WTC11 (cell line): ENCODE measurements at regions not wholly inside any gene's neighbourhood (a gene's known extent, or its start where the extent isn't known, plus 50 kb on each side); places are given as distances from the start of the nearest gene placed in this dataset.

Source experiments
- ATAC-seq: fragments of 200-7000 bp; cut with Tn5 transposase; 2 replicates; pipeline ENCODE4 v1.10.0; 2021; ENCODE audit warnings: mild to moderate bottlenecking, moderate library complexity
- CTCF ChIA-PET: fragments of 300-600 bp; sonication (Branson Sonifier 250); formaldehyde crosslinking; loops from one replicate; lab custom pipeline; 2021; ENCODE audit warnings: antibody characterized with exemption; lab: Charles Lee
- POLR2A ChIA-PET: fragments of 350-600 bp; sonication (Branson Sonifier 250); formaldehyde crosslinking; loops from one replicate; lab custom pipeline; 2021; ENCODE audit warnings: antibody characterized with exemption; lab: Charles Lee
- DNase-seq: peaks from one replicate; pipeline ENCODE4 v3.0.0; 2021; ENCODE audit warnings: low spot score
- H3K27ac Mint-ChIP-seq: 2 replicates; pipeline ENCODE4 v1.8.0; 2021; ENCODE audit warnings: mixed read lengths
- H3K27me3 Mint-ChIP-seq: 2 replicates; pipeline ENCODE4 v1.8.0; 2021; ENCODE audit warnings: low read depth, mild to moderate bottlenecking, moderate library complexity, mixed read lengths
- H3K36me3 Mint-ChIP-seq: 2 replicates; pipeline ENCODE4 v1.8.0; 2021; ENCODE audit warnings: mixed read lengths
- H3K4me1 Mint-ChIP-seq: 2 replicates; pipeline ENCODE4 v1.8.0; 2022; ENCODE audit warnings: mixed read lengths
- H3K4me3 Mint-ChIP-seq: 2 replicates; pipeline ENCODE4 v1.8.0; 2021; ENCODE audit warnings: mild to moderate bottlenecking, moderate library complexity, mixed read lengths
- H3K9me3 Mint-ChIP-seq: 2 replicates; pipeline ENCODE4 v1.8.0; 2021; ENCODE audit warnings: mixed read lengths
- CBFB ChIP-seq: sonication (generic); formaldehyde crosslinking; IDR thresholded peaks from 2 replicates; pipeline ENCODE4 v1.8.1; 2022; ENCODE audit warnings: mild to moderate bottlenecking, low read depth, missing genetic modification reagents
- CREM ChIP-seq: sonication (generic); formaldehyde crosslinking; IDR thresholded peaks from 2 replicates; pipeline ENCODE4 v1.8.1; 2022; ENCODE audit warnings: mild to moderate bottlenecking, missing genetic modification reagents, moderate library complexity
- GRHL2 ChIP-seq: fragments of 250-450 bp; sonication (Bioruptor Pico); IDR thresholded peaks from 2 replicates; pipeline ENCODE4 v1.8.0; 2022; ENCODE audit warnings: mild to moderate bottlenecking, moderate library complexity; ENCODE audit not compliant: insufficient replicate concordance, severe bottlenecking
- GTF2I ChIP-seq: fragments of 250-450 bp; sonication (Bioruptor Pico); conservative IDR thresholded peaks from 2 replicates; pipeline ENCODE4 v1.4.0; 2021; ENCODE audit warnings: mild to moderate bottlenecking
- HMGXB4 ChIP-seq: sonication (generic); formaldehyde crosslinking; IDR thresholded peaks from 2 replicates; pipeline ENCODE4 v1.8.1; 2023; ENCODE audit warnings: mild to moderate bottlenecking, moderate library complexity, missing genetic modification reagents
- JUN ChIP-seq: sonication (generic); formaldehyde crosslinking; IDR thresholded peaks from 2 replicates; pipeline ENCODE4 v1.8.0; 2023; ENCODE audit warnings: mild to moderate bottlenecking, missing genetic modification reagents
- KAT7 ChIP-seq: sonication (generic); formaldehyde crosslinking; IDR thresholded peaks from 2 replicates; pipeline ENCODE4 v1.8.1; 2023; ENCODE audit warnings: missing genetic modification reagents, mild to moderate bottlenecking, borderline replicate concordance
- NFYB ChIP-seq: sonication (generic); formaldehyde crosslinking; conservative IDR thresholded peaks from 2 replicates; pipeline ENCODE4 v1.8.0; 2022; ENCODE audit warnings: low read depth, missing genetic modification reagents
- NR1H2 ChIP-seq: sonication (generic); formaldehyde crosslinking; IDR thresholded peaks from 2 replicates; pipeline ENCODE4 v1.9.0; 2021; ENCODE audit warnings: mild to moderate bottlenecking, moderate library complexity, missing genetic modification reagents
- OVOL2 ChIP-seq: fragments of 250-450 bp; sonication (Bioruptor Pico); IDR thresholded peaks from 2 replicates; pipeline ENCODE4 v1.9.0; 2021; ENCODE audit warnings: mild to moderate bottlenecking, borderline replicate concordance
- RORB ChIP-seq: fragments of 250-450 bp; sonication (Bioruptor Pico); IDR thresholded peaks from 2 replicates; pipeline ENCODE4 v1.9.0; 2021; ENCODE audit warnings: mild to moderate bottlenecking
- SMAD4 ChIP-seq: sonication (generic); formaldehyde crosslinking; IDR thresholded peaks from 2 replicates; pipeline ENCODE4 v1.8.0; 2022; ENCODE audit warnings: mild to moderate bottlenecking, missing genetic modification reagents
- SOX15 ChIP-seq: fragments of 250-450 bp; sonication (Bioruptor Pico); IDR thresholded peaks from 2 replicates; pipeline ENCODE4 v1.9.0; 2021; ENCODE audit warnings: mild to moderate bottlenecking
- SP1 ChIP-seq: sonication (generic); formaldehyde crosslinking; conservative IDR thresholded peaks from 2 replicates; pipeline ENCODE4 v1.8.1; 2022; ENCODE audit warnings: missing genetic modification reagents
- STAT6 ChIP-seq: sonication (generic); formaldehyde crosslinking; conservative IDR thresholded peaks from 2 replicates; pipeline ENCODE4 v1.8.1; 2023; ENCODE audit warnings: mild to moderate bottlenecking, low read depth, missing genetic modification reagents, moderate library complexity
- TEAD1 ChIP-seq: sonication (generic); formaldehyde crosslinking; IDR thresholded peaks from 2 replicates; pipeline ENCODE4 v1.8.0; 2022; ENCODE audit warnings: mild to moderate bottlenecking, missing genetic modification reagents
- ZNF396 ChIP-seq: fragments of 250-450 bp; sonication (Bioruptor Pico); IDR thresholded peaks from 2 replicates; pipeline ENCODE4 v1.8.0; 2021; ENCODE audit warnings: mild to moderate bottlenecking, moderate library complexity, borderline replicate concordance
- TF ChIP-seq, protein P1 (sequence below): sonication (generic); formaldehyde crosslinking; IDR thresholded peaks from 2 replicates; pipeline ENCODE4 v1.8.1; 2023; ENCODE audit warnings: mild to moderate bottlenecking, missing genetic modification reagents, borderline replicate concordance
- TF ChIP-seq, protein P2 (sequence below): sonication (generic); formaldehyde crosslinking; IDR thresholded peaks from 2 replicates; pipeline ENCODE4 v1.8.0; 2022; ENCODE audit warnings: mild to moderate bottlenecking, missing genetic modification reagents
- TF ChIP-seq, protein P3 (sequence below): fragments of 250-450 bp; sonication (Bioruptor Pico); IDR thresholded peaks from 2 replicates; pipeline ENCODE4 v1.8.0; 2021; ENCODE audit warnings: mild to moderate bottlenecking

DNA sequence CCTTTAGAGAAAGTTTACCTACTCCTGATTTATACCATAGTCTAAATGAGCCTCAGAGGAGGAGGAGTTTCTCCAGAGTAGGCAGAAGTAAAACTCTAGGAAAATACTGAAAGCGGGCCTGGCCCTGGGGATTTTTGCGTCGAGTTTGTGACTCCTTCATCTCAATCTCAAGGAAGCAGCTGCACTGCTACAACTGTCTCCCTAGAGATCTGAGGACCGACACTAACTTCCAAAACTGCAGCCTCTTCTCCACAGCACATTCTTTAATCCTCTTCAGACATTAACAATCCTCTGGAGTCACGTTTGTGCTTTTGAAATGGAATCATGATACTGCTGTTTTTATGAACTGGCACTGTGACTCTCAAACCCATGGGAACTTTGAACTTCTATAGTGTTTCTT is 281.4 kb downstream of the KCNS3 start:
- TF ChIP-seq JUN (CRISPR knock-in tag) (no peak), SMAD4 (CRISPR knock-in tag) (no peak), STAT6 (CRISPR knock-in tag) (no peak), RORB (CRISPR knock-in tag) (no peak), CBFB (CRISPR knock-in tag) (no peak), KAT7 (CRISPR knock-in tag) (no peak), TEAD1 (CRISPR knock-in tag) (no peak), SP1 (CRISPR knock-in tag) (no peak), NFYB (CRISPR knock-in tag) (no peak)
- TF ChIP-seq, protein P1, sequence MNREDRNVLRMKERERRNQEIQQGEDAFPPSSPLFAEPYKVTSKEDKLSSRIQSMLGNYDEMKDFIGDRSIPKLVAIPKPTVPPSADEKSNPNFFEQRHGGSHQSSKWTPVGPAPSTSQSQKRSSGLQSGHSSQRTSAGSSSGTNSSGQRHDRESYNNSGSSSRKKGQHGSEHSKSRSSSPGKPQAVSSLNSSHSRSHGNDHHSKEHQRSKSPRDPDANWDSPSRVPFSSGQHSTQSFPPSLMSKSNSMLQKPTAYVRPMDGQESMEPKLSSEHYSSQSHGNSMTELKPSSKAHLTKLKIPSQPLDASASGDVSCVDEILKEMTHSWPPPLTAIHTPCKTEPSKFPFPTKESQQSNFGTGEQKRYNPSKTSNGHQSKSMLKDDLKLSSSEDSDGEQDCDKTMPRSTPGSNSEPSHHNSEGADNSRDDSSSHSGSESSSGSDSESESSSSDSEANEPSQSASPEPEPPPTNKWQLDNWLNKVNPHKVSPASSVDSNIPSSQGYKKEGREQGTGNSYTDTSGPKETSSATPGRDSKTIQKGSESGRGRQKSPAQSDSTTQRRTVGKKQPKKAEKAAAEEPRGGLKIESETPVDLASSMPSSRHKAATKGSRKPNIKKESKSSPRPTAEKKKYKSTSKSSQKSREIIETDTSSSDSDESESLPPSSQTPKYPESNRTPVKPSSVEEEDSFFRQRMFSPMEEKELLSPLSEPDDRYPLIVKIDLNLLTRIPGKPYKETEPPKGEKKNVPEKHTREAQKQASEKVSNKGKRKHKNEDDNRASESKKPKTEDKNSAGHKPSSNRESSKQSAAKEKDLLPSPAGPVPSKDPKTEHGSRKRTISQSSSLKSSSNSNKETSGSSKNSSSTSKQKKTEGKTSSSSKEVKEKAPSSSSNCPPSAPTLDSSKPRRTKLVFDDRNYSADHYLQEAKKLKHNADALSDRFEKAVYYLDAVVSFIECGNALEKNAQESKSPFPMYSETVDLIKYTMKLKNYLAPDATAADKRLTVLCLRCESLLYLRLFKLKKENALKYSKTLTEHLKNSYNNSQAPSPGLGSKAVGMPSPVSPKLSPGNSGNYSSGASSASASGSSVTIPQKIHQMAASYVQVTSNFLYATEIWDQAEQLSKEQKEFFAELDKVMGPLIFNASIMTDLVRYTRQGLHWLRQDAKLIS = no peak
- TF ChIP-seq, protein P2, sequence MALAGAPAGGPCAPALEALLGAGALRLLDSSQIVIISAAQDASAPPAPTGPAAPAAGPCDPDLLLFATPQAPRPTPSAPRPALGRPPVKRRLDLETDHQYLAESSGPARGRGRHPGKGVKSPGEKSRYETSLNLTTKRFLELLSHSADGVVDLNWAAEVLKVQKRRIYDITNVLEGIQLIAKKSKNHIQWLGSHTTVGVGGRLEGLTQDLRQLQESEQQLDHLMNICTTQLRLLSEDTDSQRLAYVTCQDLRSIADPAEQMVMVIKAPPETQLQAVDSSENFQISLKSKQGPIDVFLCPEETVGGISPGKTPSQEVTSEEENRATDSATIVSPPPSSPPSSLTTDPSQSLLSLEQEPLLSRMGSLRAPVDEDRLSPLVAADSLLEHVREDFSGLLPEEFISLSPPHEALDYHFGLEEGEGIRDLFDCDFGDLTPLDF = no peak
- Mint-ChIP-seq H3K4me1 (no peaks in the 10 kb centered on the region), H3K4me3 (no peak overlapping the region), H3K36me3 (no peaks in the 10 kb centered on the region), H3K27me3 (no peaks in the 10 kb centered on the region; the same call in 1 of the 2 replicates), H3K9me3 (no peaks in the 10 kb centered on the region), H3K27ac (no peak overlapping the region)
- ATAC-seq (no peak), DNase-seq (no peak)
- CTCF ChIA-PET = no interaction called here
- POLR2A ChIA-PET = no interaction called here

GRCh38 chr2:18156421-18156820 is 278.0 kb downstream of the KCNS3 start:
- DNase-seq (no peak), ATAC-seq (no peak)
- no peak overlapping the region for H3K27ac Mint-ChIP-seq
- H3K4me3 Mint-ChIP-seq = no peak overlapping the region
- CTCF ChIA-PET = interaction anchor here (2.1 kb wide), 1 partner anchor 221 kb away, joined by 6 read pairs; no protein-coding TSS in a partner anchor
- no peaks in the 10 kb centered on the region for H3K27me3 Mint-ChIP-seq
- no peaks in the 10 kb centered on the region for H3K9me3 Mint-ChIP-seq
- TF ChIP-seq GTF2I (CRISPR knock-in tag) = no peak
- POLR2A ChIA-PET = no interaction called here
- H3K36me3 Mint-ChIP-seq = no peaks in the 10 kb centered on the region
- no peaks in the 10 kb centered on the region for H3K4me1 Mint-ChIP-seq

GRCh38 chr2:18156002-18156401 is 277.5 kb downstream of the KCNS3 start:
- no peaks in the 10 kb centered on the region for H3K9me3 Mint-ChIP-seq
- POLR2A ChIA-PET = no interaction called here
- no peak overlapping the region for H3K4me3 Mint-ChIP-seq
- no peaks in the 10 kb centered on the region for H3K27me3 Mint-ChIP-seq
- no peak for DNase-seq
- no peaks in the 10 kb centered on the region for H3K4me1 Mint-ChIP-seq
- CTCF ChIA-PET = interaction anchor here (1.5 to 2.1 kb wide), 2 partner anchors 38 to 222 kb away, joined by 3 to 6 read pairs; no protein-coding TSS in a partner anchor
- H3K36me3 Mint-ChIP-seq = no peaks in the 10 kb centered on the region
- no peak for ATAC-seq
- H3K27ac Mint-ChIP-seq = no peak overlapping the region
- TF ChIP-seq OVOL2 (CRISPR knock-in tag) = no peak
- TF ChIP-seq CREM (CRISPR knock-in tag) = no peak
- TF ChIP-seq, protein P3, sequence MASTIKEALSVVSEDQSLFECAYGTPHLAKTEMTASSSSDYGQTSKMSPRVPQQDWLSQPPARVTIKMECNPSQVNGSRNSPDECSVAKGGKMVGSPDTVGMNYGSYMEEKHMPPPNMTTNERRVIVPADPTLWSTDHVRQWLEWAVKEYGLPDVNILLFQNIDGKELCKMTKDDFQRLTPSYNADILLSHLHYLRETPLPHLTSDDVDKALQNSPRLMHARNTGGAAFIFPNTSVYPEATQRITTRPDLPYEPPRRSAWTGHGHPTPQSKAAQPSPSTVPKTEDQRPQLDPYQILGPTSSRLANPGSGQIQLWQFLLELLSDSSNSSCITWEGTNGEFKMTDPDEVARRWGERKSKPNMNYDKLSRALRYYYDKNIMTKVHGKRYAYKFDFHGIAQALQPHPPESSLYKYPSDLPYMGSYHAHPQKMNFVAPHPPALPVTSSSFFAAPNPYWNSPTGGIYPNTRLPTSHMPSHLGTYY (CRISPR knock-in tag) = no peak
- TF ChIP-seq ZNF396 (CRISPR knock-in tag) = no peak
- TF ChIP-seq GRHL2 (CRISPR knock-in tag) = no peak
- no peak for TF ChIP-seq HMGXB4
- TF ChIP-seq NR1H2 (CRISPR knock-in tag) = no peak
- TF ChIP-seq SOX15 (CRISPR knock-in tag) = no peak
